Anterior cingulate cortex (tissue), 58 donors: ENCODE measurements at regions not wholly inside any gene's neighbourhood (a gene's known extent, or its start where the extent isn't known, plus 50 kb on each side); places are given as distances from the start of the nearest gene placed in this dataset.

Experiments used
- DNase-seq, 58 donors: peaks; one replicate each; lab custom pipeline; 2025; lab: John Stamatoyannopoulos, UW

DNA sequence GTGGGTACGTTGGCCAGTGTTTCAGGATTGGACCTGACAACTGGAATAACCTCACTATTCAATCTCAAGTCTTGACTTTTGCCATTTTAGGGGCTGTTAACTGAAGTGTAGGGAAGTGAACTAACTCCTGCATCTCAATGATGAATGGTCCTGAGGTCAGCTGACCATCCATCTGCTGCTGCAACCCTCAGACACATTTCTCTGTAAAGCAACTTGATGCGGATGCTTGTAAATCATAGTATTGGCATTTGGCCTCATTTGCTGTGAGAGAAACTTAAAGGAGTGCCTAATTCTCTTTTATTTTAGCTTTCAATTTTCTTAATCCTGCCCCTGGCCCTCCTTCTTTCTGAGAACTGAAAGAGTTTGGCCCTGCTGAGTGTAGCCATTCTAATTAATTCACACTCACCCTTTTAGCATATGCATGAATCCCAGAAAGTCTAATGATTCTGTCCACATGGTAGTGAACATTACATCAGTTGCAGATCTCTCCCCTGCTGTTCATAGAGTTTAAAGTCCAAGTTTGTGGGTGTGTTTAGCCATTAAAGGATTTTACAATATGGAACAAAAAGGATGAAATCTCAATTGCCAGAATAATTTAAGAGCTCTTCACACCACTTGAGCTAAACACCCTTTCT lies 1531.4 kb upstream of the SLC10A2 start:
- no peak for DNase-seq

DNA sequence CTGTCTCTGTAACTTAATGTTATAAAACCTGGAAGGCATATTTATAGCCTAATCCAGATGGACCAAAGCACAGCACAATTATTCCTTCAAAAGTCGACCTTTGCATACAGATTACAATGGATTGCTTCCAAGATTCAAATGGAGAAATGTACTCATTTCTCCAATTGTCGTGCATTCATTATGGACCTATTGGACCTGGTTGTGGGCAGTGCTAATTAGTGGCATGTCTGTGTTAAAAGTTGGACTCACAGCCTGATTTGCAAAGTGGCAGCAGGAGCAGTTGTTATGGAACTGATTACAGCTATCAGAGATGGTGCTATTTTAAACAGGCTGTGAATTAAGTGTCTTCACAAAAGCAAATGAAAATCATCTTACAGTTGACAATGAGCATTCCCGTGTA lies 1529.3 kb upstream of the SLC10A2 start:
- DNase-seq: no peak

DNA sequence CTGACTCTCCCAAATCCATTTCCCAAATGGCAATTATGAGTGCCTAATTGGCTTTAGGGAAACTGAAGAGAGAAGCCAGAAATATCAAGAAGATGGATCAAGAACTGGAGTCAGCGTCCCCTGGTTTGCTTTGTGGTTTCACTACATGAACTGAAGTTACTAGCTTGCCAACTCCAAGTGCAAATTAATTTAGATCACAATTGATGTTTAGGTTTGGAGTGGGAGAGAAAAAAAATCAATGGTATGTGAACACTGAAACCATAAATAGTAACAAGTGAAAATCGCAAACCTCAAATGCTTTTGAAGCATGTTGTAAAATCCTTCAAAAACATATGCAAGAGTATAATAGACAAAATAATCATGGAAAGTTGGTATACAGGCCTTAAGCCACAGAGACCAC lies 1528.6 kb upstream of the SLC10A2 start:
- DNase-seq: no peak

DNA sequence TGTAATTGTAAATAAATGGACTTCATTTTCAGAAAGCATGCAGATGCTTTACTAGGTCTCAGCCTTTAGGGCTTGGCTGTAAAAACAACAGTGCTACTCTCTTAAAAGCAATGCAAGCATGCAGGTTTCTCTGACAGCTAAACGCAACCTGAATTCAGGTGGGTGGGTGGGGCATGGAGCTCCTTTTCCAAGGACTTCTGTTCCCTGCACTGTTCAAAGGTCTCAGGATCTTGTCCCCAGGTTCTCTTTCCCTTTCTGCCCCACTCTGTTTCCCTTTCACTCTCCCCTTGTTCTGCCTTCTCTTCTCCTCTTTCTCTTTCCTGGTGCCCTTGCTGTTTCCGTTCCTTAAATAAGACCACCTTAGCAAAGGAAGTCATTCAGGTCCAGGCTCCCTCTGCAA lies 1527.5 kb upstream of the SLC10A2 start:
- no peak for DNase-seq

DNA sequence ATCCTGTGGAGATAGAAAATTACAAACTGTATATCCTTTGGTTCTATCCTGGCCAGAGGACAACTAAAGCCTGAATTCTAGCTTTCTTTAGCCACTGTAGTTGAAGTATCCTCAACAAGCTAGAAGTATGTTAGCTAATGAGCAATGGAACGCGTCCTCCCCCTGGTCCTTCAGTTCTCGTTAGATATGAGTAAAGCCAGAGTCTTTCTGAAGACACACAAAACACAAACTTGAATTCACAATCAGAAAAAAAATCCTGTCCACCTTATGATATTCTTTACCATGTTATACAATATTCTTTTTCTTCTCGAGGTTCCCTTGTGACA lies 1527.0 kb upstream of the SLC10A2 start:
- DNase-seq: no peak

DNA sequence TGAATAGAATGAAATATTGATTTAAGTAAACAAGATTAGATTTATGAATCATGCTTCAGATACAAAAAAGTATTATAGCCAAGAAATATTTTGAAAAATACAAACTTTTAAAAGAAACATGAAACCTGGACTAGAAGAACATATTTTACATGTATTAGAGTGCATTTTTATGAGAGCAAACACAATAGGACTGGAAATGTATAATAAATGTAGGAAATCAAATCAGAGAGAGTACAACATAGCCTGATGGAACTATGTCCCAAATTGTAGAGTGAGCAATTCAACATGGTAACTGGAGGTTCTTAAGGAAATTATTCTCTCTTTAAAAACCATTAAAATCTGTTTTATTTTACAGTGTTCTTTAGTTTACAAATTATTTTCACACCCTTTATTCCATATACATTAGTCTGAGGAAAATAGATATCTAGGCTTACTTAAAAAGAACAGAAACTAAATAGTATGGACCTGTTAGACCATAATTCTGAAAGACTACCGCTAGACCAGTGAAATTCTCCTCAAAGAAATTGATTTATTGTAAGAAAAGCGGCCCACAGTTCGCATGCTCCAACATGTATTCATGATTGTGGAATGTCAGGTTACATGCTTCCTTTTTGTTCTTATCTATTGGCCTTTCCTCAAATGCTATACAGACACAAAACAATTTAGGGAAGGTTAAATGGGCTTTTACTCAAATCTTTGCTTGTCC lies 1526.5 kb upstream of the SLC10A2 start:
- no peak for DNase-seq

DNA sequence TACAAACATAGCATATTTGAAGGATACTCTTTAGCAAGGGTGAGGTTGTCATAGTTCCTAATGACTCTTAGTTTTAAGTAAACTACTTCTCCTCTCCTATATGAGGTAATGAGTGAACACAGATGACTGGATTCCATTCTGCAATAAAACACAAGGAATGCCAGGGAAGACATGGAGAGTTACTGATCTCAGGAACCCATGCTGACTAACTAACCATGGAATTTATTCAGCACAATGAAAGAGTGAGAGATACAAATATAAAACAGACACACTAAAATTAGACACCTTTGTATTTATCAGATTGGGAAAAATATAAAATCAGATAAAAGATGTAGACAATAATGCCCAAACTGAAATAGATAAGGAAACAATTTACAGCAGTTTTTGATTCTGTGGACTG lies 1525.9 kb upstream of the SLC10A2 start:
- DNase-seq: no peak

DNA sequence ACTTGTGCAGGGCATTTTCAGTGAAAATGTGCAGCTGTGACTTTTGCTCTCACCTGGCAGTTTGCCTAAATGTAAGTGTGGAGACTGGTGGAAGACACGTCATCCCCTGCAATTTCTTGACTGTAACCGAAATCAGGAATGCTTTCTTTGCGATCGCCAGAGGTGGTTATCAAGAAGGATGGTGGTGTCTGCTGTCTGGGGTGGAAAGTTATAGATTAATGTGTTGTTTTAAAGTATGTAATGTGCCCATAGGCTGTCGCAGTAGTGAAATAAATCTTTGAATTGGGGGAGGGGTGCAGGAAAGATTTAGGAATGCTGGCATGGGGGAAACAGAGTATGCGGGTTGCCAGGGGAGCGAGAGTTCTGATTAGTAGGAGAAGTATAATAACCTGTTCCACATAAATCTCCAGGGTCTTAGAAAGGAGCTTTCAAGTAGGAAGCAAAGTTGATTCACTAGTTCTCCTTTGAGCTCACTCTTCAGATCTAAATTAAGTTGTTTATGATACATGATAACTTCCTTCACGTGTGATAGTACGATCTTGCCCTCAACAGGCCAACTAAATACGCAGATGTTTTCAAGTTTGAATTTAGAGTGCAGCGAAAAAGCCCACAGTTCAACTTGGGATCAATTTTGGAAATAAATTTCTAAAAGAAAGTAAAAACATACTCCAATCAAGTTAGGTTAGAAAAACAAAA lies 1520.0 kb upstream of the SLC10A2 start:
- DNase-seq: no peak

DNA sequence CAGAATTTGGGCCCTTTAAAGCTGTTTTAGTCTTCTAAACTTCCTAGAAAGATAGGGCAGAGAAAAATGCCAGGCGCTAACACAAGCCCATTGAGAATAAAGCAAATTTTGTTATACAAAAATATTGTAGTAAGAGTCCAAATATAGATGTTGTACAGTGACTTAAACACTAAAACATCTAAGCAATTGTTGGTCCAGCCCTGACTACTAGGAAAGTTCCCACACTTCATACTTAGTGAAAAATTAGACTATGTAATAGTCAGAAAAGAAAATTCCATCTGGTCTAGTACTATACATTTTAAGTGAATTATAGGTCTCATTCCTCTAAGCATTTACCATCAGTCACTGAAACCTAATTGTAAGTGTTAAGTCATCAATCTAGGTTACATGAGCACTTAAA lies 1518.3 kb upstream of the SLC10A2 start:
- no peak for DNase-seq

DNA sequence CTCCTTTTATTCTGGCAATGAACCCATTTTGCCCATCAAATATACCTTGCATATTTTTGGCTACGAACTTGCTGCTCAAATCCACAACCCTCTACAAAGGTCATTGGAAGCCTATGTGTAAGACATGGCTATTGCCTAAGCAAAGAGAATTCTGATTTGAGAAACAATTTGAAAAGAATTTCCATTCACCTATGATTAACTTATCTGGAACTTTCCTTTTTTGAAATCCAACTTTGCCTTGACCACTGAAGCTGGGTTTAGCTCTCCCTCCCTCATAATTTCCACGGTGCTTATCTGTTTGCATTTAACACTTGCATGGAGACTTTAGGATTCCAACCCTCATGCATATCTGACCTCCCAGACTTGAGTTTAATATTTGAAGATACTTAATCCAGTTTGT lies 1514.7 kb upstream of the SLC10A2 start:
- no peak for DNase-seq

DNA sequence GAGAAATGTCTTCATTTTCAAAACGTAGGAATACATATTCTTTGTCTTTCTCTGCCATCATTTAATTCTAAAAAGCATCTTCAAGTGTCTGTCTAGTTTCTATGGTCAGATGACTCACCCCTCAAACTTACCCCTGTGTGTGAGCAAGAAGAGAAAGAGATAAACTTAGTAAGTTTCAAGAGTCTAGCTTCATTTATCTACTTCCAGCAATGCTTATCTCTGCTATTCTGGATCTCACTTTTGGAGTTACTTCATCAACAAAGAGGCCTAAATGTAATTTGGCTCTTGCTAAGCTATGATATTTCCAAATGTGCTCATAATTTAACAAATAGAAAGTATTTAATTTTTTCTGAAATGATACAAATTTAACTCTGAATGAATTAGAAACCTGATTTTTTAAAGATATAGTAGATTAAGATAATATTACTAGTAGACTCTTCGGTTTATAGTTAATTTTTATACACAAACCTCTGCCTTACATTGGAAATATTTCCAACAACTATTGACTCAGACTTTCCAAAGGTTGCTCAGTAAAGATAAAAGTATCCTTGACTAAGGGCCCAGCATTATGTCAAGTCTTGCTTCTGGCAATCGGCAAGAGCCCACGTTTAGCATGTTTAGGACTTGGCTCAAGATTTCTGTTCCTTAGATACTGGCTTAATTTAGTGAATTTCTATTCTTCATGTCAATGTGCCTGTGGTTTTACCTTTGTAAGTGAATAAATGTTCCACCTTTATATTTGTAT lies 1511.0 kb upstream of the SLC10A2 start:
- no peak for DNase-seq

DNA sequence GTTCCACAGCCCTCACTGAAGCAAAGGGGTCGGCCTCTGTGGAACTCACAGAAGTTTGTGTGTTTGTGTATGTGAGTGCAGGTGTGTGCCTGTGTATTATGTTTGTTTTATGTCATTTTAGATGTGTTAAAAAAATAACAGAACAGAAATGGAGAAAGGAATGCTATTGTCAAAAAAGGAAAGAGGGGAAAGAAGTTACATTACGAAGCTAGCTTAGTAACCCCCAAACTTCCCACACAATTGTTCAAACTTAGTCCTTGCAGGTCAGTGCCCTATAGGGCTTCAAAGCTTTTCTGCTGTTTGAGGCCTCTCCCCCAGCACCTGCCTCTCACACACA lies 1505.6 kb upstream of the SLC10A2 start:
- no peak for DNase-seq

DNA sequence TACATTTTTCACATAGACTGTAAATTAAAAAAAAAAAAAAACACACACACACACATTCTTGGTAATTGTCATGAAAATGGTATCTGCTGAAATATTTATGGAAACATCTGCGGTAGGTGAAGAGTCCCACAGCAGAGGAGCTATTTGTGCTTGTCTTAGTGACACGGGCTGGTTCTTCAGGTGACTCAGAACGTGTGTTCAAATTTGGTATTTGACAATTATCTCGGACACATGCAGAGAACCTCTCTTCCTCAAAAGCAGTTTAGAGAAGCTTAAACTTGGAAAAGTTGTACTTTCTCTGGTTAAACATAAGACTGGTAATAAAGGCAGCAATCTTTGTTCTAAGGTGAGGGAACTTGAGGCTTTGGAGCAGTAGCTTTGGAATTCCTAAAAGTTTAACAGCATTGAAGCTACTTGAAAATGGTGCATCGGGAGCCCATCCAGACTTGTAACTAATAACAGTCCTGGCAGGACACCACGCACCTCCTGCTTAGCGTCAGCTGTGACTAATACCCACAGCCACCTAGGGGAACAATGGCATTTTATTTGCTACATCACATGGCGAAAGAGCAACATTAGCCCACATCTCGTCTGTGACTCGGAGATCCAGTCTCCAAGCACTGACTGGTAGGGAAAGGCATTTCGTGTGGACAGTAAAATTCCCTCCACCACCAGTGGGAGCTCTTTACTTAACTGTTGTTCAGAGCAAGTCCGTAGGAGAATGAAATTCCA lies 1505.1 kb upstream of the SLC10A2 start:
- peak in 55 of 58 donors; percentile 3 to 92 (median 61) for DNase-seq

DNA sequence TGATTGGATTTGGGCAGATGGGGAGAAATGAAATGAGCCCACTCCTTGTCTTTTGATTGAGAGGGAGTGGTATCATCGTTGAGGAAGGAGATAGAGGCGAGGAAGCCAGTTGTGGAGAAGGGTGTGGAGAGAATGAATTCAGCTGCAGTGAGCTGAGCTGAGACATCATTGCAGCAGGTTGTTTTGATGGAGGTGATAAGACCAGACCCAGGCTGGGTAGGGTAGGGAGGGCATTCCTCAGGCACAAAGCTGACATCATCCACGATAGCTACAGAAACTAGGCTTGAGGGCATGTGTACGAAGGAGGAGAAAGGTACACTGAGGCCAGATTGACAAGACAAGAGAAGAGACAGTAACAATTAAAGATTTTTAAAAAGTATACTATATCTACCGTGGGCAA lies 1500.9 kb upstream of the SLC10A2 start:
- no peak for DNase-seq

DNA sequence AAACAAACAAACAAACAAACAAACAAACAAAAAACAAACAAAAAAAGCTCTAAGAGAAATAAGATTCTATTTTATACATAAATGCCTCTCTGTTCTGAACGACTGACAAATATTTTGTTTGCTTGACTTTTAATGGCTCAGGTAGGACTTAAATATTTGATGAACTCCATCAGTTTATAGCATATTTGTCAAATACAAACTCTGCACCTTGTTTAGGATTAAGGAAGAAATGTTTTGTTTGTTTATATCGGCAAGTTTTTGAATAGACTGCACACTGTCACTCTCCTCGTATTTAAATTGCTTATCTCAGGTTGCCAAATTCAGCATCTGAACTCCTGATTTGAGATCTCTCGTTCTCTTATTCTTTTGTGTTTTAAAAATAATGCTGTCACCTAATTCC lies 1499.7 kb upstream of the SLC10A2 start:
- DNase-seq: no peak

DNA sequence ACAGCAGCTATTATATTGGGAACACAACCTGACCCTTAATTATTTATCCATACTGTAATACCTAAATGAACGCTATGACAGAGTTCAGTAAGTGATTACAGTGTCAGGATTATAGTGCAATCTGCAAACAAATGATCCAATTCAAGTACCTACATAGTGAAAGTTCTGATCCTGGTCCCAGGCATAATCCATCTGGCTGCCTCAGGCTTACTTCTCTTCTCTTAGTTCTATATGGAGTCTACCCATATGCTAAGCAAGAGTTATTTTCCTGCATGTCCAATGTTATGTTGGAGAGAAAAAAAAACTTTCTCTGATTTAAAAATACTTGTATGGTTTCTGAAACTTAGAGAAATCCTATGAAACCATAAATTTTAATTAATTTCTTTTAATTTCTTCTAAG lies 1487.7 kb upstream of the SLC10A2 start:
- DNase-seq: no peak

DNA sequence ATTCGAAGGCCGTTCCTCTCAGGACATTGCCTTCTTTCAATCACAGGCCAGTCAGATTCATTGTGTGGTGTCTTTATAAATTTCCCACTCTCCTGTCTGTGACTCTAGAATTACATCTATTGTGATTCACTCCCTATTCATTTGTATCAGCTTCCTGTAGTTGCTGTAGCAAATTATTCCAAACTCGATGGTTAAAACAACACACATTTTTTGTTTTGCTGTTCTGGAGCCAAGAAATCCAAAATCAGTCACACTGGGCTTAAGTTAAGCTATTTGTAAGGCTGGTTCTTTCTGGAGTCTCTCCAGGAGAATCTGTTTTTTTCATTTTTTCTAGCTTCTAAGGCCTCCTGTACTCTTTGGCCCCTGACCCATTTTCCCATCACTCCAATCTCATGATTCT lies 1487.0 kb upstream of the SLC10A2 start:
- DNase-seq: no peak

DNA sequence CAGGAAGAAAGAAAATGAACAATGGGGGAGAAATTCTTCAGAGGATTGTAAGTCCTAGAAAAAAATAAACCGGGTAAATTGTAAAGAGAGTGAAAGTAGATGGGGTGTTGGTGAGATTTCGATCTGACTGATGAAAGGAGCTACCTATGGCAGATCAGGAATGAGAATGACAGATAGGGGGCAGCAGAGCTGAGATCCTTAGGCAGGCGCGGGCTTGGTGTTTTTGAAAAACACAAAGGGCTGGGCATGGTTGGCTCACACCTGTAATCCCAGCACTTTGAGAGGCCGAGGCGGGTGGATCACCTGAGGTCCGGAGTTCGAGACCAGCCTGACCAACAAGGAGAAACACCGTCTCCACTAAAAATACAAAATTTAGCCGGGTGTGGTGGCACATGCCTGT lies 1468.6 kb upstream of the SLC10A2 start:
- no peak for DNase-seq

DNA sequence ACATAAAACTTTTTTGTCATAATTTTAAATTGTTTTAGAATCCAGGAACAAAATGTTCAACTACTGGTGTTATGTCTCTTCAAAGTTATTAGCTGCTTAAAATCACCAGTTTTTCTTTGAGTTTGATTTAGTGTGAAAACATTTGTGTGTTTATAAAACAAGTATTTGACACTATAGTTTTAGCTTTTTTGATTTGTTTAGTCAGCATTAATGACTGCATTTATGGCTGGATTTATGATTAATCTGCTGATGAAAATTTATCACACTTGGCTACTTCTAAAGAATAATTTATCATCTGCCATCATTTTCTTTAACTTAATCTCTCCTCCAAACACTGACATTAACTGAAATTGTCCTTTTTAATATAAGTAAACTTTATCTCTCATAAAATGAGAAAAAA lies 1465.9 kb upstream of the SLC10A2 start:
- DNase-seq: no peak

DNA sequence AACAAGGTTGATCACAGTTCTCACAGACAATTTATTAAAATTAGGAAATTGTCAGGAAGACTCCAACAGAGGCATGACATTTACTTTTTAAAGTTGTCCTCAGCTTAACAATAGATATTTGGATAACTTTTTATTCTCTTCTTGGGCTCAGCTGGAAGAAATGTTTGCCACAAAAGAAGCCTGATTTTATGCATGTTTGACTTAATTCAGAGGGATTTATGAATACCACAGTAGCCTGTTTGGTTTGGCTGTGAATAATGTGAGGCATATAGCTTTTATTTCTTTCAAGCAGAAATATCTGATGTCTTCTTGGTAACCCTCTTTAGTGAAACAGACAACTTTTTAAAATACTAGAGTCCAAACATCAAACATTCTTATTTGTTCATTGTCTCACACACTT lies 1464.5 kb upstream of the SLC10A2 start:
- DNase-seq: no peak

DNA sequence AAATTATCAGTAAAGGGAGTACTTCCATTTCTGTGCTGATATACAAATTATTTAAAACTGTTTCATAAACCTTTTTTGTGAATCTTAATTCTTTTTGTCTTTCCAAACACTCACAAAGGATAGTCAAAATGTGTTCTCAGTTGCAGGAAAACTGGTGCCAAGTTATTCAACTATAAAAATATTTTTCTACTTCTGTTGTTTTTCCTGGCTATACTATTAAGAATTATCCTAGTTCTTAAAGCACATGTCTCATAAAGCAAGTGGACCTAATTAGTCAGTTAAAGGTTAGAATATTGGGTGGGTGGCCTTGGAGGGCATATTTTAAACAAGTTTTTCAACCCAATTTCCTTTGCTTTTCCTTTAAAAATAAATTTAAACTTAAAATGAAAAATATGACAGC lies 1460.3 kb upstream of the SLC10A2 start:
- no peak for DNase-seq
